ENCODE measurements at regions not wholly inside any gene's neighbourhood (a gene's known extent, or its start where the extent isn't known, plus 50 kb on each side); places are given as distances from the start of the nearest gene placed in this dataset.

DNA sequence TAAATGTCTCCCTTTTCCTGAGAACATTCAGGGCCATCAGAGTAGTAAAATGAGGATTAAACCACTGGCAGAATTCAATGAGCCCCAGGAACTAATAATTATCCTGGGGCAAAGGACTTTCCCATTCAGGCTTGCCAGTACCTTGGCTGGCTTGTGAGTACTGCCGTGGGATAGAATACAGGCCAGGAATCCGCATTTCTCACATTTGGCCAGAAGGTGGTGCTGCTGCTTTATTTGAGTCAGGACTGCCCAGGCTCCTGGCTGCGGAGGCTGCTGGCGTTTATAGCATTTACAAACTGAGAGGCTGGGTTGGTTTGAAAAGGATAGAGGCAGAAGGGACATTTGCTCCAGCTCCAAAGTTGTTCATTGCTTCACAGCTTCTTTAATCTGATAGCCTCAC, 91.4 kb downstream of the RTL9 start:
- Histone ChIP-seq H3K27me3 (ENCODE audit: insufficient read depth, poor library complexity, severe bottlenecking) (peaks cover 3% of the 10 kb centered on the region), H3K4me3 (replicated peaks; ENCODE audit: insufficient read depth, low read length) (no peak overlapping the region), H3K27ac (replicated peaks) (no peak overlapping the region)
- peak; percentile 16 to 68 for DNase-seq (ENCODE audit: low read depth in 1 of 2, low spot score in 1 of 2)
- TF ChIP-seq CTCF (IDR thresholded peaks at IDR 0.05; ENCODE audit: insufficient read depth, low read length) = peak; percentile 27
- TF ChIP-seq REST (IDR thresholded peaks at IDR 0.05; ENCODE audit: insufficient replicate concordance, low read depth) = no peak

DNA sequence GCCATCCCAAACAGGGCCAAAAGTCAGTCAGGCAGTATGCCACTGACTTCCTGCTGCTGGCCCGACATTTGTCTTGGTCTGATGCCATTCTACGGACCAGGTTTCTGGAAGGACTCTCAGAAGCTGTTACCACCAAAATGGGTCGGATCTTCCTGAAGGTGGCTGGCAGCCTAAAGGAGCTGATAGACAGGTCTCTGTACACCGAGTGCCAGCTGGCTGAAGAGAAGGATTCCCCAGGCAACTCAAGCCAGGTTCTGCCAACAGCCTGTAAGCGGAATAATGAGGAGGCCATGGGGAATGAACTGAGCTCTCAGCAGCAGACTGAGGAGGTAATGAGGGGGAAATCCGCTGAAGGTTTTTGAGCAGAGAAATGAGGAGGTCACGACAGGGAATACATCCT, 95.7 kb downstream of the RTL9 start:
- Histone ChIP-seq H3K27me3 (ENCODE audit: insufficient read depth, poor library complexity, severe bottlenecking) (peaks cover 3% of the 10 kb centered on the region), H3K27ac (replicated peaks) (no peak overlapping the region), H3K4me3 (replicated peaks; ENCODE audit: insufficient read depth, low read length) (no peak overlapping the region)
- no peak for DNase-seq (ENCODE audit: low read depth in 1 of 2, low spot score in 1 of 2)
- TF ChIP-seq POLR2AphosphoS5 (IDR thresholded peaks at IDR 0.05; ENCODE audit: low read depth) = no peak
- TF ChIP-seq SPI1 (IDR thresholded peaks at IDR 0.05; ENCODE audit: borderline replicate concordance, low read depth) = no peak
- no peak for TF ChIP-seq CTCF (IDR thresholded peaks at IDR 0.05; ENCODE audit: insufficient read depth, low read length)

DNA sequence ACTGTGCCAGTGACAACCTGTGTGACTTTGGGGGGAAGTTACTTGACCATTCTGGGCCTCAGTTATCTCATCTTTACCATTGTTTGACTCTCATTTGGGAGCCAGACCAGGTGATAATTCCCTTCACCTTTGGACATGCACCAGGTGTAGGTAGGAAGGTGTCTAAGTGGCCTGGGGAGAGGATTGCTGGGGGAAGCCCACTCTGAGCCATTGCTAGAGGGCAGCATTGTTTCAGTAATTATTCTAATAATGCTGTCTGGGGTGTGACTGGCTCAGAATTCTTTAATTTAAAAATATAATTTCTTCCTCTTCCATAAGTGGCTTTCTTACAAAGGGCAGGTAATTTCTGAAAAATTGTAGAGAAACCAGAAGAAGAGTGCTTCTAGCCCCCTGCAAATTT, 104.3 kb downstream of the RTL9 start:
- Histone ChIP-seq H3K4me3 (replicated peaks; ENCODE audit: insufficient read depth, low read length) (no peak overlapping the region), H3K27ac (replicated peaks) (no peak overlapping the region), H3K27me3 (ENCODE audit: insufficient read depth, poor library complexity, severe bottlenecking) (peaks cover 4% of the 10 kb centered on the region)
- DNase-seq (ENCODE audit: low read depth in 1 of 2, low spot score in 1 of 2) = no peak
- no peak for TF ChIP-seq SPI1 (IDR thresholded peaks at IDR 0.05; ENCODE audit: borderline replicate concordance, low read depth)
- no peak for TF ChIP-seq REST (IDR thresholded peaks at IDR 0.05; ENCODE audit: insufficient replicate concordance, low read depth)
- TF ChIP-seq POLR2AphosphoS5 (IDR thresholded peaks at IDR 0.05; ENCODE audit: low read depth) = no peak
- no peak for TF ChIP-seq CTCF (IDR thresholded peaks at IDR 0.05; ENCODE audit: insufficient read depth, low read length)
- no peak for TF ChIP-seq GABPA (IDR thresholded peaks at IDR 0.05; ENCODE audit: low read depth)

- no peak for DNase-seq (ENCODE audit: low read depth in 1 of 2, low spot score in 1 of 2)
- TF ChIP-seq SPI1 (IDR thresholded peaks at IDR 0.05; ENCODE audit: borderline replicate concordance, low read depth) = no peak
- no peak for TF ChIP-seq CTCF (IDR thresholded peaks at IDR 0.05; ENCODE audit: insufficient read depth, low read length)
- no peak for TF ChIP-seq POLR2AphosphoS5 (IDR thresholded peaks at IDR 0.05; ENCODE audit: low read depth)
- no peak for TF ChIP-seq GABPA (IDR thresholded peaks at IDR 0.05; ENCODE audit: low read depth)
- TF ChIP-seq REST (IDR thresholded peaks at IDR 0.05; ENCODE audit: insufficient replicate concordance, low read depth) = no peak
- Histone ChIP-seq H3K27me3 (ENCODE audit: insufficient read depth, poor library complexity, severe bottlenecking) (no peaks in the 10 kb centered on the region), H3K27ac (replicated peaks) (no peak overlapping the region), H3K4me3 (replicated peaks; ENCODE audit: insufficient read depth, low read length) (no peak overlapping the region)
These were observed 108.1 kb downstream of the RTL9 start for GRCh38 chrX:110466790-110467189.
